HG03432 (cell line): ENCODE measurements at regions not wholly inside any gene's neighbourhood (a gene's known extent, or its start where the extent isn't known, plus 50 kb on each side); places are given as distances from the start of the nearest gene placed in this dataset.
"Not testable (repeated sequence)": the region's sequence is repeated elsewhere in the genome, so short reads cannot be mapped to it uniquely, and the experiment has no call there.

Experiments
- ATAC-seq: cut with Tn5 transposase; IDR thresholded peaks from one replicate; pipeline ENCODE4 v1.9.1; 2021; ENCODE audit warnings: mild to moderate bottlenecking, moderate library complexity; ENCODE audit not compliant: unreplicated experiment

DNA sequence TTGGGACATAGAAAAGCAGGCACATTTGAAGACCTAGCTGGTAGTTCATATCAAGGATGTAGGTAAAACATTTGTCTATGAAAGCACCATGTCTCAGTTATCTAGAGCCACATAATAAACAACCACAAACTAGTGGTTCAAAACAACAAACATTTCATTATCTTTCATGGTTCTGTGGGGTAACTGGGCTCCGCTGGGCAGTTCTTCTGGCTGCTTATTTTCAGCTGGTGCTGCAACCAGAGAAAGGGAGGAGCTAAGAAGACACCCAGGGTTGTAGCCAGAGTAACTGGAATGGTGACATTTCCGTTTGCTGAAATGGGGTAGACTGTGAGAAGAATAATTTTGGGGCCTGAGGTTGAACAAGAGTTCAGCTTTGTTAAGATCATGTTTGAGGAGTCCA lies 145.7 kb upstream of the SULF2 start:
- ATAC-seq, result no peak

DNA sequence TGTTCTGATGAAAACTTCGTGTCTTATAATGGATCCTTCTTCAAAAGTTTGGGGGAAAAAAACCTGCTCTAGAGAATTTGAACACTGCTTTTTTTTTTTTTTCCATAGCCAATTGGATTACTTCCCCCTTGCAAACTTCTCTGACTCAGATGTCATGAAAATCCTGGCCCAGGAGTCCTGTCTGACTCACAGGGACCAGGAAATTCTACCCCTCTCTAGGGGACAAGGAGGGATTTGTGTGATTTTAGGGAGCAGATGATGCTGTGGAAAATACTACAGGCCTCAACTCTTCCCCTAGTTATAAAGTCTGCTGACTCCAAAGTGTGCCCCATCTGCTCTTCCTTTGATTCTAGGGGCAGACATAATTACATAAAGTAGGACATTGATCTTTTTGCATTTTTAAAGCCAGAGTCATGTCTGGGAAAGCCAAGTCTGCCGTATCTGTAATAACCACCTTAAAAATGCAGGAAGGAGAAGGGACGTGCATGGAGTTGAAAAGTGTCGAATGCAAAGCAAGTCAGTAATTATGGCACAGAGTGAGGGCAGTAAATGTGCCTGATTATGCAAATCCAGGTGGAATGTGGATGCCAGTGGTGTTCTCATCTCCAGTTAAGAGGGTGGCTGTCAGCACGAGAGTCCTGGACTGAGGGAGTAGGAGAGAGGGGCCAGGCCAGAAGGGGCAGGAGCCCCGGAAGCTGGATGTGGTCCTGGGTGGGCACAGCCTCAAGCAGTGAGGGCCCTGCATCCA lies 144.3 kb upstream of the SULF2 start:
- no peak for ATAC-seq

GRCh38 chr20:47927944-47928343 lies 142.7 kb upstream of the SULF2 start:
- ATAC-seq, result no peak

DNA sequence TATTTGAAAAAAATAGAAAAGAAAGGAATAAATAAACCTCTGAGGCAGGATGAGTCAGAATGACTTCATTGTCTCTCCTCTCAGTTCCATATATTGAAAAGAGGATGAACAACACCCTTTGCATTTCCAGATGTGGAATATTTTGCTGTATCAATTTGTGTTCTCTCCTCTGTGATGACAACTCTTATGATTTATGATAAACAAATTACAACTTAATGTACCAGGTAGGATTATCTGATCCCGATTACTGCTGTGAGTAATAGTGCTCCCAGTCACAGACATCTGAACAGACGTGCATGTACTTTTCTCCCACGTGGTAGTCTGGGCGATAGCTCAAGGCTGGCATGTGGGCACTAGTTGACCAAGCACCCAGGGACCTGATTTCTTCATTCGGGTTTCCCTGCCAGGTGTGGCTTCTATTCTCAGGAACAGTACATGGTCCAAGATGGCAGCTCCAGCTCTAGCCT lies 142.1 kb upstream of the SULF2 start:
- ATAC-seq, result no peak

GRCh38 chr20:47926731-47927130 lies 141.4 kb upstream of the SULF2 start:
- no peak for ATAC-seq

GRCh38 chr20:47925593-47925992 lies 140.3 kb upstream of the SULF2 start:
- no peak for ATAC-seq

DNA sequence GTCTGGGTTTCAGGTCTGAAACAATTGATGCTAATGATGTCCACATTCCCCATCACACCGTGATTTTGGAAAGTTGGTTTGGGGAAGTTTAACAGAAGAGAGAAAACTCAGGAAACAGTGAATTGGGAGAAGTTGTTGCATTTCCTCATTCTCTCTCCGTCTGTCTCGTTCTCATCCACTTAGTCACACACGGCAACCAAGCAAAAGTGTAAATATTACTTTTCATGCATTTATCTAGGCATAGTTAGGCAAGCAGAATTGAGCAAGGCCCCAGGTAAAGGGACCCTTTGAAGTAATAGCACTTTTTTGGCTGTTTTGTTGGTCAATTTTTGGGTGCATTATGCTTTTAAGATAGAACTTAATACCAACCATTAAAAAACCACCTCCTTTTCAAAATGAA lies 137.0 kb upstream of the SULF2 start:
- no peak for ATAC-seq

GRCh38 chr20:47921829-47922228 lies 136.5 kb upstream of the SULF2 start:
- ATAC-seq, result not testable (repeated sequence)

DNA sequence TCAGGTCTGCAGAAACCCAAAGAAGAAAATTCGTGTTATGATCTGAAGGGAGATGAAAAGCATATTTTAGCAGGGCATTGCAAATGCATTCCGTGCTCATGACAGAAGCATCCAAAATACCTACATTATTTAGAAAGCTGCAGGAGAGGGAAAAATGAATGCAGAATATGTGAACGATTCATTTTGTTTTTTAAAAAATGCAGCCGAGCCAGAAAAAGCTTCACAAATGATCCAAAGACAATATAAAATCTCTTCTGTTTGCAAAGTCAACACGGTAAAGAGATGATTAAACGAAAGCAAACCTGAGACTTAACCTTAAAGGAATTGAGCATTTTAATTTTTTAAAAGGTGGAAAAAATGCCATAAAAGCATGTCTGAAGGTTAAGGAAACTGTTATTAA lies 136.1 kb upstream of the SULF2 start:
- no peak for ATAC-seq

GRCh38 chr20:47917549-47918070 lies 132.3 kb upstream of the SULF2 start:
- ATAC-seq, result no peak

GRCh38 chr20:47915495-47915894 lies 130.2 kb upstream of the SULF2 start:
- ATAC-seq, result no peak

GRCh38 chr20:47914792-47915191 lies 129.5 kb upstream of the SULF2 start:
- ATAC-seq, result no peak

- not testable (repeated sequence) for ATAC-seq
These were observed 127.7 kb upstream of the SULF2 start for GRCh38 chr20:47912786-47913501.

- ATAC-seq, result not testable (repeated sequence)
These were observed 126.9 kb upstream of the SULF2 start for GRCh38 chr20:47912165-47912564.

DNA sequence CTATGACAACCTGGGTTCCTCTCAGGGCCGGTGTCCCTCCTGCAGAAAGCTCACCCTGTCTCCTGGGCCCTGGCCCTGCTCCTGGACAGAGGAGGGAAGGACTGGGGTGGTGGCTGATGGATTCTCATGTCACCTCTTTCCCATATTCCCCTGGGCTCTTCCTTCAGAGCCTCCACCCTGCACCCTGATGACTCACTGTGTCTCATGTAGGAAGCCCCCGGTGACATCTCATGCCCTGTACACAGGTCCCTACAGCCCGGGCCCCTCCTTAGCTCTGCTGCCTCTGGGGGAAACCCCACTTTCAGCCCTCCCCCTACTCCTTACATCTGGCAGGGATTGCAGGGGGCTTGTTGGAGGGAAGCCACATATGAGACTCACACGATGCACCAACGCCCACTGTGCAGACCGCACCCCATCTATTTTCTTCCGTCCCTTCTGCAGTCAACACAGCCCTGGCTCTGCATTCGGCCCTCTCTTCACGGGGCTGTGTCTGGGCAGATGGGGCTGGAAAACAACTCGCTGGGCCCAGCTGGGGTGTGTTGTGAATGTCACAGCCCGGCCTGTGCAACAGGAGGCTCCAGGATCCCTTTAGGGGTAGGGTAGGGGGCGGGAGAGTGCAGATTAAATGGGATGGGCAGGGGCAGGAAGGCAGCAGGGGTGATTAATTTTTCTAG lies 124.6 kb upstream of the SULF2 start:
- ATAC-seq, result not testable (repeated sequence)

DNA sequence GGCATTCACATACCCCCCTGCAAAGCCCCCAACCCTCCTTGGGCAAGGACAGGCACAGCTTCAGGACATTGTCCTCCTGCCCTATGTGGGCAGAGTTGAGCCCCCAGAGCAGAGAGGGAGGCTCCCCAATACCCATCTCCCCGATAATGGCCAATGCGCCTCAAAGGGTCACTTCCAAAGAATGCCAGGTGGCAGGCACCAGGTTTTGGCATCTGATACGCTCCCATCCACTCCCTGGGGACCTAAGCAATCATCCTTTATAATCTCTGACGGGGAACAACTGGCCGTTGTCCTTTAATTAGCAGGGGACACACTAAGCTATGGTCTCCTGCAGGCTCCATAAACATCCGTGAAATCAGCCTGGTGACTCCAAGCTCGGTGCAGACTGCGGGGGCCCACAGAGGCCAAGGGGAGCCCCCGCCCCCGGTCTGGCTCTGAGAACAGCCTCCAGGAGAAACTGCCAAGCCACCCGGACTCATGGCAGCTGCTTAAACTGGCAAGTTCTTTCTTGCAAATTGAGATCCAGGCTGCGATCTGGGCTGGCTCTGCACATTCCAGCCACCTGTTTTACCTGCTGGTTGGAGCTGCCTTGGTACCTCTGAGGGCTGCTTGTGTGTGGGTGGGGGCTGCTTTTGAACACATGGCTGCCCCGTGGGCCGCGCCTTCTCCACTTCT lies 123.2 kb upstream of the SULF2 start:
- ATAC-seq, result not testable (repeated sequence)

- not testable (repeated sequence) for ATAC-seq
These were observed 122.7 kb upstream of the SULF2 start for GRCh38 chr20:47907951-47908350.

DNA sequence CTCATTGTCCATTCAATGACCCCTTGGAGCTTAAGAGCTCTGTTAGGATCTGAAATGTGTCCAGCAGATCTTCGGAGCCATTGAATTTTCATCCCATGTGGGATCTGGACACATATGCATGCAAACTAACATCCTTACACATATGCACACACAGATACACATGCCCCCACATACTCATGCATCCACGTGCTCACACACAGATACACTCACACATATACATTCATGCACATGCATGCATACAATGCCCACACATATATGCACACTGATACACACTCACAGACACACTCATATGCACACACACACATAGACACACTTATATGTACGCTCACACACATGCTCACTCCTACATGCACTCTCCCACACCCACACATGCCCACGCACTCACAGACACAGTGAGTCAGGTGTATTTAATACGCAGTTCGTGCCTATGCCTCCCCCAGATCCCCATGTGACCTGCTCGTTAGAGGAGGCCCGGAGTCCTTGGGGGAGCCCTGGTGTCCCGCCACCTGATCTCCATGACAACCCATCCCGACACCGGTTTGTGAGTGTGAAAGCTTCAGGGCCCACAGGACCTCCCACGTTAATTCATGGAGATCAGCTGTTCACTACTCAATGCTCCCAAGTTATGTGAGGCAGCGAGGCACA lies 121.9 kb upstream of the SULF2 start:
- ATAC-seq, result no peak

DNA sequence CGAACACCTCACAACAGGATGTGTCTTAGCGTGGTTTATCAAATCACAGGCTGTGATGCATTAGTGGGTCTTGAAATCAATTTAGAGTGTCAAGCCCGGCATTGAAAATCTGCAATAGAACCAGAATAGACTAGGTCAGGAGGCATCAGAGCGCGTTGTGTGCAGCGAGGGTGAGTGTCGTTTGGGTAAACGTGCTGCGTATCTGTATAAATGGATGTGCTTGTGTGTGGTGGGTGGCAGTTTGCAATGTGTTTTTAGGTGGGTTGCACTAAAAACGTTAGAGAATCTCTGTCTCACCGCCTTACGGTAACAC lies 121.0 kb upstream of the SULF2 start:
- no peak for ATAC-seq

DNA sequence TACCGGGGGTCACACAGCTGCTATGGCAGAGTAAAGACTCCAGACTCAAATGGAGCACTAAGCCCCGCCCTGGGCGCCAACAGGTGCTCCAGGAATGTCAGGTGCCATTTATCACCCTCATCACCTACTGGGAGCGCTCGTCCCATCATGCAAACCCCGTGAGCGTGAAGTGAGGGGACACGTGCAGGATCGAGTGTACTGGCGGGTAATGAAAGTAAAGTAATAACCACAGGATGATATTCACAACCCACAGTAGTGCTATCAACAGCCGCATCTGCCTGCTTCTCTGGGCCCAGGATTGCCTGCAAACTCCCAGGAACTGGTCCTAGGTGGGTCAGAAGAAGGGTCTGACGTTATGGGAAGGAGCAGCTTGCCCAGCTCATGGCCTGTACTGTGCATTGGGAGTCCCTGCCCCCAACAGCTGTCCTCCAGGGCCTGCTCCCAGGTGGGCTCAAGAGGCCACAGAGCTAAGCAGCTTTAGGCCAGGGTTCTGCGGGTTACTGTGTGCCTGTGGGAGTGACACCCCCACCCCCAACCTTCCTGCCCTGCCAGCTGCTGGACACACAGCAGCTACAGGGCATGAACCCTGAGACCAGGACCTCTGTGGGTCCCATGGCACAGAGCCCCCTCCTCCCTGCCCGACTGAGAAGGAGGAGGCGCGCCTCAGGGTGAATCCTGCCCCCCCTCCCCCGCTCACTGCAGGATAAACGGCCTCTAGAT lies 120.5 kb upstream of the SULF2 start:
- no peak for ATAC-seq
